ENCODE measurements at regions not wholly inside any gene's neighbourhood (a gene's known extent, or its start where the extent isn't known, plus 50 kb on each side); places are given as distances from the start of the nearest gene placed in this dataset.

GRCh38 chr12:83538361-83538965, 851.8 kb downstream of the TMTC2 start:
- CTCF ChIA-PET: no interaction called here
- Histone ChIP-seq H3K9me3 (ENCODE audit: low read length) (no peaks in the 10 kb centered on the region), H3K4me3 (ENCODE audit: low read length) (no peak overlapping the region), H3K36me3 (ENCODE audit: insufficient read depth, low read length) (no peaks in the 10 kb centered on the region), H3K27ac (ENCODE audit: low read depth, low read length) (no peak overlapping the region), H3K27me3 (ENCODE audit: insufficient read depth, low read length, poor library complexity, severe bottlenecking) (no peaks in the 10 kb centered on the region), H3K4me1 (ENCODE audit: insufficient read depth, low read length) (no peaks in the 10 kb centered on the region)
- no peaks in the 10 kb centered on the region for H3K4me1 Mint-ChIP-seq
- no peaks in the 10 kb centered on the region for H3K36me3 Mint-ChIP-seq
- H3K27me3 Mint-ChIP-seq: no peaks in the 10 kb centered on the region
- H3K4me3 Mint-ChIP-seq: no peak overlapping the region
- no peak overlapping the region for H3K27ac Mint-ChIP-seq
- DNase-seq: no peak
- H3K9me3 Mint-ChIP-seq: peaks cover 0 to 6% (median 0%) of the 10 kb centered on the region in 5 donors
- POLR2A ChIA-PET: no interaction called here

GRCh38 chr12:83537428-83538053, 850.8 kb downstream of the TMTC2 start:
- no peak overlapping the region for H3K4me3 Mint-ChIP-seq
- no peaks in the 10 kb centered on the region for H3K27me3 Mint-ChIP-seq
- H3K36me3 ChIP-seq (ENCODE audit: insufficient read depth, low read length): no peaks in the 10 kb centered on the region
- no peaks in the 10 kb centered on the region for H3K4me1 Mint-ChIP-seq
- ChIA-PET POLR2A (no interaction called here), CTCF (no interaction called here)
- H3K27ac Mint-ChIP-seq: no peak overlapping the region
- H3K27ac ChIP-seq (ENCODE audit: low read depth, low read length): no peak overlapping the region
- no peaks in the 10 kb centered on the region for H3K27me3 ChIP-seq (ENCODE audit: insufficient read depth, low read length, poor library complexity, severe bottlenecking)
- no peaks in the 10 kb centered on the region for H3K36me3 Mint-ChIP-seq
- no peaks in the 10 kb centered on the region for H3K9me3 ChIP-seq (ENCODE audit: low read length)
- no peak overlapping the region for H3K4me3 ChIP-seq (ENCODE audit: low read length)
- no peaks in the 10 kb centered on the region for H3K4me1 ChIP-seq (ENCODE audit: insufficient read depth, low read length)
- no peak for DNase-seq
- H3K9me3 Mint-ChIP-seq: peaks cover 0 to 7% (median 0%) of the 10 kb centered on the region in 5 donors

- Histone ChIP-seq H3K9me3 (ENCODE audit: low read length) (no peaks in the 10 kb centered on the region), H3K27me3 (ENCODE audit: insufficient read depth, low read length, poor library complexity, severe bottlenecking) (no peaks in the 10 kb centered on the region), H3K27ac (ENCODE audit: low read depth, low read length) (no peak overlapping the region), H3K4me3 (ENCODE audit: low read length) (no peak overlapping the region), H3K36me3 (ENCODE audit: insufficient read depth, low read length) (no peaks in the 10 kb centered on the region), H3K4me1 (ENCODE audit: insufficient read depth, low read length) (no peaks in the 10 kb centered on the region)
- H3K9me3 Mint-ChIP-seq: peaks cover 0 to 11% (median 0%) of the 10 kb centered on the region in 5 donors
- no peaks in the 10 kb centered on the region for H3K36me3 Mint-ChIP-seq
- ChIA-PET POLR2A (no interaction called here), CTCF (no interaction called here)
- no peaks in the 10 kb centered on the region for H3K27me3 Mint-ChIP-seq
- no peak overlapping the region for H3K4me3 Mint-ChIP-seq
- no peak overlapping the region for H3K27ac Mint-ChIP-seq
- no peak for DNase-seq
- H3K4me1 Mint-ChIP-seq: no peaks in the 10 kb centered on the region
Observed at GRCh38 chr12:83536496-83536895, 849.8 kb downstream of the TMTC2 start.

GRCh38 chr12:83528571-83528970, 841.9 kb downstream of the TMTC2 start:
- no peaks in the 10 kb centered on the region for H3K36me3 ChIP-seq (ENCODE audit: insufficient read depth, low read length)
- H3K4me1 Mint-ChIP-seq: no peaks in the 10 kb centered on the region
- no peaks in the 10 kb centered on the region for H3K9me3 ChIP-seq (ENCODE audit: low read length)
- H3K4me3 ChIP-seq (ENCODE audit: low read length): no peak overlapping the region
- no peak overlapping the region for H3K4me3 Mint-ChIP-seq
- POLR2A ChIA-PET: no interaction called here
- no peak overlapping the region for H3K27ac Mint-ChIP-seq
- H3K27ac ChIP-seq (ENCODE audit: low read depth, low read length): no peak overlapping the region
- H3K9me3 Mint-ChIP-seq: peaks cover 0 to 21% (median 4%) of the 10 kb centered on the region in 5 donors
- H3K27me3 ChIP-seq (ENCODE audit: insufficient read depth, low read length, poor library complexity, severe bottlenecking): no peaks in the 10 kb centered on the region
- H3K4me1 ChIP-seq (ENCODE audit: insufficient read depth, low read length): no peaks in the 10 kb centered on the region
- H3K36me3 Mint-ChIP-seq: no peaks in the 10 kb centered on the region
- no peak for DNase-seq
- H3K27me3 Mint-ChIP-seq: no peaks in the 10 kb centered on the region
- CTCF ChIA-PET: no interaction called here

- Mint-ChIP-seq H3K4me1 (no peaks in the 10 kb centered on the region), H3K36me3 (no peaks in the 10 kb centered on the region), H3K4me3 (no peak overlapping the region), H3K27ac (no peak overlapping the region), H3K27me3 (no peaks in the 10 kb centered on the region), H3K9me3 (peaks cover 0 to 28% (median 4%) of the 10 kb centered on the region in 5 donors)
- no peak overlapping the region for H3K4me3 ChIP-seq (ENCODE audit: low read length)
- CTCF ChIA-PET: no interaction called here
- no peak for DNase-seq
- no peaks in the 10 kb centered on the region for H3K9me3 ChIP-seq (ENCODE audit: low read length)
- no peak overlapping the region for H3K27ac ChIP-seq (ENCODE audit: low read depth, low read length)
- no peaks in the 10 kb centered on the region for H3K4me1 ChIP-seq (ENCODE audit: insufficient read depth, low read length)
- POLR2A ChIA-PET: no interaction called here
- H3K36me3 ChIP-seq (ENCODE audit: insufficient read depth, low read length): no peaks in the 10 kb centered on the region
- no peaks in the 10 kb centered on the region for H3K27me3 ChIP-seq (ENCODE audit: insufficient read depth, low read length, poor library complexity, severe bottlenecking)
Observed at GRCh38 chr12:83527810-83528209, 841.1 kb downstream of the TMTC2 start.

- Histone ChIP-seq H3K27me3 (ENCODE audit: insufficient read depth, low read length, poor library complexity, severe bottlenecking) (no peaks in the 10 kb centered on the region), H3K36me3 (ENCODE audit: insufficient read depth, low read length) (no peaks in the 10 kb centered on the region), H3K4me3 (ENCODE audit: low read length) (no peak overlapping the region), H3K9me3 (ENCODE audit: low read length) (no peaks in the 10 kb centered on the region), H3K4me1 (ENCODE audit: insufficient read depth, low read length) (no peaks in the 10 kb centered on the region), H3K27ac (ENCODE audit: low read depth, low read length) (no peak overlapping the region)
- no peaks in the 10 kb centered on the region for H3K36me3 Mint-ChIP-seq
- no peak overlapping the region for H3K27ac Mint-ChIP-seq
- peaks cover 0 to 6% (median 0%) of the 10 kb centered on the region in 5 donors for H3K9me3 Mint-ChIP-seq
- H3K4me3 Mint-ChIP-seq: no peak overlapping the region
- H3K4me1 Mint-ChIP-seq: no peaks in the 10 kb centered on the region
- DNase-seq: no peak
- peaks cover 0 to 1% of the 10 kb centered on the region in 2 donors for H3K27me3 Mint-ChIP-seq
- CTCF ChIA-PET: no interaction called here
- POLR2A ChIA-PET: no interaction called here
Observed at GRCh38 chr12:83515306-83516026, 828.8 kb downstream of the TMTC2 start.

- no peaks in the 10 kb centered on the region for H3K27me3 ChIP-seq (ENCODE audit: insufficient read depth, low read length, poor library complexity, severe bottlenecking)
- Mint-ChIP-seq H3K27ac (no peak overlapping the region), H3K27me3 (peaks cover 0 to 1% of the 10 kb centered on the region in 2 donors), H3K9me3 (peaks cover 0 to 6% (median 0%) of the 10 kb centered on the region in 5 donors), H3K4me1 (no peaks in the 10 kb centered on the region), H3K36me3 (no peaks in the 10 kb centered on the region), H3K4me3 (no peak overlapping the region)
- no peaks in the 10 kb centered on the region for H3K9me3 ChIP-seq (ENCODE audit: low read length)
- no peak overlapping the region for H3K4me3 ChIP-seq (ENCODE audit: low read length)
- H3K36me3 ChIP-seq (ENCODE audit: insufficient read depth, low read length): no peaks in the 10 kb centered on the region
- no peak overlapping the region for H3K27ac ChIP-seq (ENCODE audit: low read depth, low read length)
- no peak for DNase-seq
- H3K4me1 ChIP-seq (ENCODE audit: insufficient read depth, low read length): no peaks in the 10 kb centered on the region
- ChIA-PET POLR2A (no interaction called here), CTCF (no interaction called here)
Observed at GRCh38 chr12:83514372-83514771, 827.7 kb downstream of the TMTC2 start.

GRCh38 chr12:83506841-83507240, 820.1 kb downstream of the TMTC2 start:
- Mint-ChIP-seq H3K4me1 (no peaks in the 10 kb centered on the region), H3K27ac (no peak overlapping the region), H3K9me3 (peaks cover 0 to 22% (median 4%) of the 10 kb centered on the region in 5 donors), H3K4me3 (no peak overlapping the region), H3K27me3 (peaks cover 0 to 1% of the 10 kb centered on the region in 2 donors), H3K36me3 (no peaks in the 10 kb centered on the region)
- no peaks in the 10 kb centered on the region for H3K4me1 ChIP-seq (ENCODE audit: insufficient read depth, low read length)
- no peak for DNase-seq
- H3K27me3 ChIP-seq (ENCODE audit: insufficient read depth, low read length, poor library complexity, severe bottlenecking): no peaks in the 10 kb centered on the region
- no peak overlapping the region for H3K27ac ChIP-seq (ENCODE audit: low read depth, low read length)
- no peak overlapping the region for H3K4me3 ChIP-seq (ENCODE audit: low read length)
- no peaks in the 10 kb centered on the region for H3K36me3 ChIP-seq (ENCODE audit: insufficient read depth, low read length)
- no peaks in the 10 kb centered on the region for H3K9me3 ChIP-seq (ENCODE audit: low read length)
- POLR2A ChIA-PET: no interaction called here
- CTCF ChIA-PET: no interaction called here
